GM12873 (cell line): ENCODE measurements at regions not wholly inside any gene's neighbourhood (a gene's known extent, or its start where the extent isn't known, plus 50 kb on each side); places are given as distances from the start of the nearest gene placed in this dataset.

Source experiments
- CTCF ChIP-seq: IDR thresholded peaks from 2 replicates; pipeline ENCODE4 v1.5.1; 2012; ENCODE audit warnings: low read depth, mild to moderate bottlenecking, moderate library complexity, low read length, control low read depth; ENCODE audit not compliant: insufficient read depth; ENCODE audit errors: missing control alignments

GRCh38 chr20:6416371-6416770 is 293.5 kb upstream of the FERMT1 start:
- peak; percentile 33 for TF ChIP-seq CTCF

GRCh38 chr20:6411651-6412050 is 288.8 kb upstream of the FERMT1 start:
- TF ChIP-seq CTCF: no peak

GRCh38 chr20:6410721-6411120 is 287.9 kb upstream of the FERMT1 start:
- TF ChIP-seq CTCF: no peak

GRCh38 chr20:6407163-6407562 is 284.3 kb upstream of the FERMT1 start:
- TF ChIP-seq CTCF: no peak

- TF ChIP-seq CTCF: no peak
Measured at GRCh38 chr20:6401893-6402557, 279.2 kb upstream of the FERMT1 start.

GRCh38 chr20:6397115-6397514 is 274.3 kb upstream of the FERMT1 start:
- no peak for TF ChIP-seq CTCF

GRCh38 chr20:6395695-6396094 is 272.9 kb upstream of the FERMT1 start:
- TF ChIP-seq CTCF: no peak
